Activated CD4-positive, alpha-beta T cell treated with anti-CD3 and anti-CD28 coated beads for 48 hours (primary cell): ENCODE measurements at regions not wholly inside any gene's neighbourhood (a gene's known extent, or its start where the extent isn't known, plus 50 kb on each side); places are given as distances from the start of the nearest gene placed in this dataset.
"Not testable (repeated sequence)": the region's sequence is repeated elsewhere in the genome, so short reads cannot be mapped to it uniquely, and the experiment has no call there.

Experiments used
- DNase-seq: peaks from one replicate; pipeline ENCODE4 v3.0.0-alpha.2; 2020

GRCh38 chr3:178967177-178967532 is 104.5 kb downstream of the ZMAT3 start:
- DNase-seq: no peak

GRCh38 chr3:178966299-178967176 is 105.1 kb downstream of the ZMAT3 start:
- no peak for DNase-seq

GRCh38 chr3:178964551-178964950 is 107.1 kb downstream of the ZMAT3 start:
- DNase-seq: no peak

- no peak for DNase-seq
Measured at GRCh38 chr3:178960918-178961317, 110.7 kb downstream of the ZMAT3 start.

- DNase-seq: no peak
Measured at GRCh38 chr3:178960181-178960580, 111.4 kb downstream of the ZMAT3 start.

- DNase-seq: peak; percentile 37
Measured at GRCh38 chr3:178950676-178951075, 120.9 kb downstream of the ZMAT3 start.

GRCh38 chr3:178949896-178950295 is 121.7 kb downstream of the ZMAT3 start:
- DNase-seq: no peak

GRCh38 chr3:178948546-178948945 is 123.1 kb downstream of the ZMAT3 start:
- DNase-seq: no peak

GRCh38 chr3:178947738-178948137 is 123.9 kb downstream of the ZMAT3 start:
- no peak for DNase-seq

- DNase-seq: not testable (repeated sequence)
Measured at GRCh38 chr3:178942261-178942660, 129.3 kb downstream of the ZMAT3 start.

- DNase-seq: no peak
Measured at GRCh38 chr3:178930116-178930515, 141.5 kb downstream of the ZMAT3 start.

GRCh38 chr3:178916223-178916622 is 155.4 kb downstream of the ZMAT3 start:
- DNase-seq: no peak

- DNase-seq: no peak
Measured at GRCh38 chr3:178915365-178915764, 156.2 kb downstream of the ZMAT3 start.

- DNase-seq: no peak
Measured at GRCh38 chr3:178907081-178907480, 164.5 kb downstream of the ZMAT3 start.

- DNase-seq: no peak
Measured at GRCh38 chr3:178901204-178901603, 170.4 kb downstream of the ZMAT3 start.

- no peak for DNase-seq
Measured at GRCh38 chr3:178900029-178900646, 171.5 kb downstream of the ZMAT3 start.

- DNase-seq: no peak
Measured at GRCh38 chr3:178895178-178895789, 176.3 kb downstream of the ZMAT3 start.
